HG03060 (cell line): ENCODE measurements at regions not wholly inside any gene's neighbourhood (a gene's known extent, or its start where the extent isn't known, plus 50 kb on each side); places are given as distances from the start of the nearest gene placed in this dataset.

Experiments used
- ATAC-seq: cut with Tn5 transposase; IDR thresholded peaks from one replicate; pipeline ENCODE4 v1.9.1; 2021; ENCODE audit warnings: low read depth, moderate number of reproducible peaks; ENCODE audit not compliant: unreplicated experiment

DNA sequence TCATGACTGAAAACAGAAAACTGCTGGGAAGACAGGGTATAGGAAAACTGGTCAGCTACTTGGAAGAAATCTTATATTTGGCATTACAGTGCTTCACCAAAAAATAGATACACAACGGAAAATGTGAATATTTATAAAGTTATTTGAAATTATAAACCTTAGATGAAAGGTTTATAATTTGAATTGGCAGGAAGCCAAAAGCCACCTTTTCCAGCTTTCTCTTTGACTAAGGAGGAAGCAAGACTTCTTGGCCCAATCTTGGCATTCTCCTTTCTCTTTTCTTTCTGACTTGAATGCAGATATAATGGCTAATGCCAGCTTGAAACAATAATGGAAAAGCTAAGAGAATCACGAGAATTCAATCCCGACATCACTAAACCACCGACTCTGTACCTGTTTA is 196.5 kb upstream of the PIK3C3 start:
- ATAC-seq: no peak

DNA sequence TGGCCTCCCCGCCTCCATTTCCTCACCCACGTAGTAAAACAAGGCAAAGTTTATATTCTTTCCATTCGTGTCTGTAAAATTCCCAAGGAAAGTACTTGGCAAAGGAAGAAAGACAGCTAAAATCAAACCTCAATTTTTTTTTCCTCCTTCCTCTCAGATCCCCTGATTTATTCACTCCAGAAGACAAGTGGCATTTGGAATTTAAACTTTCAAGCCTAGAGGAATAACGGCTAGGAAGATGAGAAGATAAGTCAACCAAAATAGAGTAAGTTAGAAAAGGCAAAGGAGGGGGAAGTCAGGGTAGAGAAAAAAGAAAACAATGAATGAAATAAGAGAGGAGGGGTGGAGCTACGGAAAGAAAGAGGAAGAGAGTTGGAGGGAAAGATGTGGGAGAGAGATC is 198.9 kb upstream of the PIK3C3 start:
- no peak for ATAC-seq

DNA sequence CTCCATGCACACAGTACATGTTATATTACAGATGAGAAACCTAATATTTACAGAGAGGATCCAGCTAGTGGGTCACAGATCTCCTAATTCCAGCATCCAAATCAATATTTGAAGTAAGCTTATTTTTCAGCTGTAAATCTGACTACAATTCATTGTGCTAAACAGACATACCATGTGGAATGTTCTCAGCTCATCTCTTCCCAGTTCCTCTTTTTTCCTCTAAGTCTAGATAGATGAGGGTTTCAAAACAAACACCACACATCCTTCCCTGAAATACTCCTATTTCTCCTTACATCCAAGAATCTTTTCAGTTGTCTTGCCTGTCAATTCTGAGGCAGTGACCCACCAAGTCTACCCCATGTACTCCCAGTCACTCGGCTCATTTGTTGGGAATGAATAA is 200.7 kb upstream of the PIK3C3 start:
- no peak for ATAC-seq

DNA sequence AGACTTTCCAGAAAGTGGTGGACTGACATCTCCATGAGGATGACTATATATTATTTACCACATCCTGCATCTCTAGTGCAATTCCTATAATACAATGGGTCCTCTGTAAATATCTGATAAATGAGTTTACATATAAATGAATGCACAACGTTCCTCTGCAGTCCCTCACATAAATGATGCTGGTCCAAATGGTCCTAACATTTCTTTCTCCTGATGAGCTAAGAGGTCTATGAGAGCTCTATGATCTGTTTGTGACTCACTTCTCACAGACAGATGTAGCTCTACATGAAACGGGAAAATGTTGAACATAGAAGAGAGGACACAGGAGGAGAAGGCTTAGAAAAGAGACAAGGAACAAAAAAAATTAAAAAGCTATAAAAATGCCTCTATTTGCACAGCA is 201.2 kb upstream of the PIK3C3 start:
- ATAC-seq: no peak

DNA sequence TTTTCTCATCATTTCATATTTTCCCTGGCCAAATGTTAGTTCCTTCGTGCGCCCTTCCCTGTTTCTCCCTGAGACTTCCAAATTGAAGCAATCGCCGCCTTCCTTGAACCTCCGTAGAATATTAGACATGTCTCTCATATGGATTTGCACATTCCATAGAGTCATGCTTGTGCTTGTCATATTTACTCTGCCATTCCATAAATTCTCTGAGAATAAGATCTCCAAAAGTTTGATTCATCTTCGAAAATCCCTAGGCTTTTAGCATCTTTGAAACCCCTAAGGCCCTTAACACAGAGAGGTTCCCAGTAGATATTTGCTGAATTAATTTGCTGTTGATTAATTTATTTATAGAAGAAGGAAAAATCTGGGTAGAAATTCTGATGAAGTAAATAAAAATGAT is 202.2 kb upstream of the PIK3C3 start:
- no peak for ATAC-seq

DNA sequence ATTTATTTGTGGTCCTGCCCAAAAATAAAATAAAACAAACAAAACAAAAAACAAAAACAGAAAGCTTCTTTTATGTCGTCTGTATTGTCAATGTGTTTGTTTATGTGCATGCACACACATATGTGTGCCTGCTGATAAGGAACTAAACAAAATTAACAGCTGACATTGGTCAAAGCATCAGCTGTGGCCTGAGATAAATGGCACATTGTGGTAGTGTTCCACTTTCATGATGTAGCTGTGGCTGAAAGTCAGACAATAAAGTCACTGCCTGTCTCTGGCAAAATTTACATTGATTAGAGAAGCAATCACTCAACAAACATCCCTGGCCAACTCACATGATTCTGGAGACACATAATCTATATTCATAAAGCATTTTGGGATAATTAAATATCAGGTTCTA is 203.4 kb upstream of the PIK3C3 start:
- no peak for ATAC-seq

DNA sequence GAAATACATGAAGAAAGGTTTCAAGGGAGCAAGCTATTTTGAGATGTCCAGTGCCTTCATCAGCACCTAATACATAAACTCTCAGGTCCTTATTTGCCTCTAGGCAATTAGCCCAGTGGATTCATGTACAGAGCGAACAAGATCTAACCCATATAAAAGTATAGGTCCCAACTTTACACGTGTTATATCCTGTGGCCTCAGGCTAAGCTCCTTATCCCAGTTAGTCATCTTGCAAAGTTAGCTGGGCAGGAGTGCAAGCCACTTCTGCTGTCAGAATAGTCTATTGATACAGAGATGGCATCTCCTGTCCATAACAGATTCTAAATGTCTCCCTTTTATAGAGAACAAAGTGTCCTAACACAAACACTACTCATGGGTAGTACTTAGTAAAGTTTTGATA is 203.9 kb upstream of the PIK3C3 start:
- ATAC-seq: no peak

DNA sequence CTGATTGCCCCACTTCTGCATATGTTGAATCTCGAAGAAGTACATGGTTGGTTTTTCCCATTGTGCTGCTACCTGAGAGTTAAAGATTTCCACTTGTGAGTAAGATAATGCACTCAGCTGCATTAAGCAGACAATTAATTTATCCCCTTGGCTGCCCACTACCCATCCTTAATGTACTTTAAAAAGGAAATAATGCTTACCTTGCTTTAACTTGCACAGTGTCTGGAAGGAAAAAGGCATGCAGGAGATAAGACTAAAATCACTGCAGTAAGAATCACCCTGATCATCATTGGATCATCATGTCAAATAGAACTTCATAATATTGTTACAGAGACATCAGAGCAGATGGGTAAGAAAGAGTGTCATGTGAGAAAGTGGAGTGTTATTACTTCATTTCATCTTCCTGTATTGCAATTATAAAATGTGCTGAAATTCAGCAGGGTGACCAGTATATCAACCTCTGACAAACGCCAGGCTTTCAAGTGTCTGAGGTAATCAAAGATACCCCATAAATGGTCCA is 207.3 kb upstream of the PIK3C3 start:
- ATAC-seq: no peak

DNA sequence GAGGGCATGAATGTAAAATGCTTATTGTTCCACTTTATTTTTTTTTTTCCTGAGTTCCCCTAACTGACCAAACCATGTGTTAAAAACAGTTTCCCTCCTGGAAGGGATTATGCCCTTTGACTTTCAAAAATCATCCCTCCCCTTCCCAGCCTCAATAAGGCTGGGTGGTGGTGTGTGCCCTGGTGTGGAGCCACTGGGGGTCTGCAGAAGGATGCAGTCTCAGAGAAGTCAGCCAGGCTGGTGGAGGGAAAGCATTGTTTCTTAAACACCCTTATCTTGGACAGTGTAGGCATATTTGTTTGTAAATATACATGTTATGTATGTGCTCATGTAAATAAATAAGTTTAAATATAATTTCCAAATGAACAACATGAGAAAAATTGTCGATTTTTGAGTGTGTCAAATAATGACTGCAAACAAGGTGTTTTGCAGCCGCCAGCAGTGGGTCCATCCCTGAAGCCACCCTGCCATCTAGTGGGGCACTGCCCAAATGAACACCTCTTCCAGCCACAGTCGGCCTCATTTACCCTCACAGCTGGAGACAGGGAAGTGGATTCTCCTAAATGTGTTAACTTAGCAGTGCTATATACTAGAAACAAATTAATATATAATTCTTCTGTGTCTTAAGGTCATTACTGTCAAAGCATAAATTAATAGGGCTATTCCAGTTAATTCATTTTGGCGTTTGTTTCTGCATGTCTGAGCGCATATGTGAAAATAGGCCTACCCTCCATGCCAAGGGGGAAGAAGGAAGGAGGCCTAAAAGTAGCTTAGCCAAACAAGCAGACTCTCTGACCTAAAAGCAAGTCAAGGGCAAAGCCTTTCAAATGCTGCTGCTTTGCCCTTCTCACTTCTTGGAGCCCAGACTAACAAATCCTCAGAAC is 209.6 kb upstream of the PIK3C3 start:
- ATAC-seq: no peak

DNA sequence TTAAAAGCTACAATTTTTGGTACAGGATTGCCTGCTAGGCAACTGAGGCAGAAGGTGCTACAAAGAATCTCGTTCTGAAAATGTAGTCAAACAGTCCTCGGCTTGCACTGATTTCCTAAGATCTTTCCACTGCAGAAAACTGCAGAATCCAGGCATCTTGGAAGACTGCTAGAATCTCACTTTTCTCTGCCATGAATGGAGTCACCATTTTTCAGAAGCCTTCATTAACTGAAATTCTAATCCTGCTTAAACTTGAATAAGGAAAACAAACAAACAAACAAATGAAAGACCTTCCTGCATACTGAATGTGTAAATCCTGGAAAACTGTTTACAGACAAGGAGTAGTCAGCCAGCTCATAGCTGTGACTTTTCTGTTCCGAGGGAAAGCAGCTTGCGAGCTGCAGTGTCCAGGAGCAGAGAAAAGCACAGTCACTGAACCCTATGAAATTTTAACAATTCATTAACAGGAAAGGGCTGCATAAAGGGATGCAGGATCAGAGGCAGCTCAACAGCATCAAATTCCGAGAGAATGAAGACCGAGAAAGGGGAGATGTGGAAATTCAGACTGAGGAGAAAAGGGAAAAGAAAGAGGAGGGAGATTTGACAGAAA is 210.5 kb upstream of the PIK3C3 start:
- no peak for ATAC-seq

DNA sequence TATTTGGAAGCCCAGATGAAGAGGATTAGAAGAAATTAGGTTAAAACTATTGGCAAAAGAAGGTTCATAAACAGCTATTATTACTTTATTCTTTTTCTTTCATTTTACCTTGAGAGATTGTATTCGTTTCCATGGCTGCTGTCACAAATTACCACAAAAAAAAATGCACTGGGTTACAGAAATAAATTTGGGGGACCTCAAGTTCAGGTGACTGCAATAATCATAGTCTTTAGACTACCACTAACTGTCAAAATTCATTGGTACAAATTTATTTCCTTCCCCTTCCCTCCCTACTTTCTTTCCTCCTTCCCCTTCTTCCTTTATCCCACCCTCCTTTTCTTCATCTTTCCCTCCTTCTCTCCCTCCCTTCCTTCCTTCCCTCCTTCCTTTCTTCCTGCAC is 217.8 kb upstream of the PIK3C3 start:
- ATAC-seq: no peak

DNA sequence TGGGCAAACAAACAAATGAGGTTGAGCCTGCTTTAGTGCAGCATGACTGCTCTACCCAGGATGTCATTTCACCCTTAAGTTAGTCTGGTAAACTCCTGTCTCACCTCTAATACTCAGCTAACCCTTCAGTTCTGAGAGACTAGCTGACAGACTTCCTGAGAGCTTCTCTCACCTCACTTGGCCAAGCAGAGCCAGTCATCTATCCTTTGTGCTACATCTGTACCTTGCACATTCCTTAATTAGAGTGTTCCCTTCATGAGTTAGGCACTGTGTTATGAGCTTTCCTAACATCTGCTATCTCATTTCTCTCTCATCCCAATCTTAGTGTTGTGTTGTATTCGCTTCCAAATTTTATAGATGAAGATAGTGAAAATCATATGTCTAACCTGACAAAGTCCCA is 220.1 kb upstream of the PIK3C3 start:
- no peak for ATAC-seq

DNA sequence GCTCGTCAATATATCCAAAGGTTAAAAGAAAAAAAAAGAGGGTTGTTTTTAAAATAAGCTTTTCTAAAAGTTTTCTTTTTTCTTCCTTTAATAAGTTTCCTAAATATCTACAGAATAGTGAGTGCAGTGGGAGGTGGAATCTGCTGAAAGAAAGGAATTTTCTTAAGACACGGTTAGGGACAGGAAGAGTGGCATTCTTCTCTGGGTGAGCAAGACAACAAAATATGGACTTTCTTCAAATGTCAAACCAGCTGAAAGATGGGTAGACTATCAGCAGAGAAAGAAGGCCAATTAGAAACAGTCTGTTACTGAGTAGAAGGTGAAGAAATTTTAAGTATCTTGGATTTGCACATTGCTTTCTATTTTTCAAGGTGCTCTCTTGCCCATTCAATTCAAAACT is 222.7 kb upstream of the PIK3C3 start:
- no peak for ATAC-seq

DNA sequence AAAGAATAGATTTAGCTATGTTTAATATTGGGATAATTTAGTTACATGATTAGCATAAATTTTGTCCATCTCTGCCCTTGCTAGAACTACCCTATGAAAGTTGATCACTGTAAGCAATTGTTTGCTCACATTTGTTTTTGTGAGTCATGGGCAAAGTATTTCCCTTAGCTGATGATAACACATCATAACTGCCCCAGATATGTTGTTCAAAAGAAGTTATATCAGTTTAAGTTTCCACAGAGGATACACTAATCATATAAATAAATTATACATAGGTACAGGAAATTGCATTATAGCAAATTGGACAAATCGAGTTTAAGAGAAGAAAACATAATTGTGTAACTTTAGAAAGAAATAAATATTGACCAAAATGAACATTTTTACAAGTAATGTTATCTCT is 223.2 kb upstream of the PIK3C3 start:
- no peak for ATAC-seq

DNA sequence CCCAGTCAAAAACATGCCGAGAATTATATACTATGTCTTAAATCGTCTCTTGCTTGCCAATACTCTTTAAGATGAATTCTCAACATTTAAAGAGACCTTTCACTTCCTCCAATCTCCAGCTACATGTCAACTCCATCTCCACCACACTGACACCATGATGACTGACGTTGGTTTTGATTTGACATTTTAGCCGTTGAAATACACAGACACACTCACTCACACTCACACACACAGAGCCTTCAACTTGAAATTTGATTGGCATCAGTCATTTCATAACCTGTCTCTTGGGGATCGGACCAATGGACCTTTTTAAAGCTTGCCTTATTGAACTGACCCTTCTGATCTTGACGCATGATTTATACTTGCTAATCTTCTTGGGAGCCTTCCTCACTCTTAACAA is 230.8 kb upstream of the PIK3C3 start:
- no peak for ATAC-seq

DNA sequence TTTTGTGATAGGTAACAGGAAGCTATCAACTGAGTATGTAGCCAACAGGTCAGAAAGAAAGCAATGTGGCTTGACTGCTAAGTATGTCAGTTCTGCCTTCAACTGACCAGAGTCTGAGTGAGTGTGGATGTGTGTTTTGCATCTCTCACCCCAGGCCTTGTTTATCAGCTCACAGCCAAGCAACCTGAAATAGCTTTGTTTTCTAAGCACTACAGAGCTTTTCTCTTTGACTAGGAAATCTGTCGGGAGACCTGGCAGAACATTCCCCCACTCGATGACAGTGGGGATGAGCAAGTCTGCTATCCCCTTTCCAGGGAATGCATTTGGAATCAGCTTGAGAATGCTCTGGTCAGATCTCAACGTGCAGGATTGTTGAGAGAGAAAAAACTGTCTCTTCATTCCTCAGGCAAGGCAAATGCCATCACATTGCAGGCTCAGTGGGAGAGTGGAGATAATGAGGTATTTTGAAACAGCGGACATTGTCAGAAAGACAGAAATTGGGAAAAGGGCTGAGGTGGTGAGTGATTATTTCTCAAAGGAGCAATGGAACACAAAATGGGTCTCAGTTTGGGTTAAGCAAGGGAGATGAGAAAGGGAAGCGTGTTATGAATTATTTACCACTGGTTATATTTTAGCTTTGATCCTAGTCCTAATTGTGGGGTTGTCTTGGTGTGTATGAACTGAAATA is 233.8 kb upstream of the PIK3C3 start:
- no peak for ATAC-seq

DNA sequence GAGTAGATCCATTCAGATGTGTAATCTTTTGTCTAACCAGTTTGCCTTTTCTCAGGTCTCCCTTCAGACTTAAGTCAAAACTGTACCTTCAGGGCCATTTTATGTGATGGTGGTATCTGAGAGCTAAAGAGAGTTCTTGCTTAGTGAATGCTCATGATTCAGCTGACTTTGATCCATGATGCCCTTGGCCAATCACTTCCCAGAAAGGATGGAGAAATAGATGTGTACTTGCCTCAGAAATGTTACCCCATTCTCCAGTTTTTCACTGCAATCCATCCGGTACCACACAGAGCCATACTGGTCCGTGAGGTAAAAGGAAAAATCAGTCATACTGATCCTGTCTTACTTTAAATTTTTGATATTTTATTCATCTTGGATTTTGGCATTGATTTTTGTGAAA is 234.8 kb upstream of the PIK3C3 start:
- ATAC-seq: no peak

DNA sequence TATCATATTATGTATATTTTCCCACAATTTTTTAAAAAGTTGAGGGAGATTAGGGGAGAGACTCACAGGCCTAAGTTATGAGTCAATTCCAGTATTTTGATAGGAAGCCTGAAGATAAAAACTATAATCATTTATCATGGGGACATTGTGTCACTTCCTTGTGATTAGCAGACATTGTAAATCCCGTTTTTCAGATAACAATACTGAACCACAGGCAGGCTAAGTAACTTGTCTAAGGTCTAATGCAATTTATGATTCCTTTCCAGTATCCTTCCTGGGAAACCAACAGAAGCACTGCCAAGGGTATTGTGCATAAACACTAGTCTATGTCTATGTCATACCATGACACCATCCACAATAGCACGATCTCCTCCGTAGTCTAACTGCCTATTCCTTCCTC is 235.2 kb upstream of the PIK3C3 start:
- no peak for ATAC-seq

DNA sequence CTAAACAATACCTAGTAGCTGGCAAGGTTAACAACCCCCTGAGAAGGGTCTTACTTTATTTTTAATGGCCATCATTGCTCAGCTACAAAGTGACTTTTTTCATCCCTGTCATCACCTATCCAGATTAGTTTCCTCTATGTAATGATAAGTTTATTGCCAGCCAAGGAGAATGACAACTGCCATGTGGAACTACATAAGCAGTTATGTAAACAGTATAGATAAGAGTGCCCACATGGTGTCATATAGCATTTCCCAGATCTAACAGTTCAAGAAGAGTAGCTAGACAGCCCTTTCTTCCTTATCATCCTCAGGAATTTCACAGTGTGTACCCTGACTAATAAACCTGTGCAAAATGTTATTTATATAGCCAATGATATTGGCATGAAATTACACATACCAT is 240.2 kb upstream of the PIK3C3 start:
- ATAC-seq: no peak

DNA sequence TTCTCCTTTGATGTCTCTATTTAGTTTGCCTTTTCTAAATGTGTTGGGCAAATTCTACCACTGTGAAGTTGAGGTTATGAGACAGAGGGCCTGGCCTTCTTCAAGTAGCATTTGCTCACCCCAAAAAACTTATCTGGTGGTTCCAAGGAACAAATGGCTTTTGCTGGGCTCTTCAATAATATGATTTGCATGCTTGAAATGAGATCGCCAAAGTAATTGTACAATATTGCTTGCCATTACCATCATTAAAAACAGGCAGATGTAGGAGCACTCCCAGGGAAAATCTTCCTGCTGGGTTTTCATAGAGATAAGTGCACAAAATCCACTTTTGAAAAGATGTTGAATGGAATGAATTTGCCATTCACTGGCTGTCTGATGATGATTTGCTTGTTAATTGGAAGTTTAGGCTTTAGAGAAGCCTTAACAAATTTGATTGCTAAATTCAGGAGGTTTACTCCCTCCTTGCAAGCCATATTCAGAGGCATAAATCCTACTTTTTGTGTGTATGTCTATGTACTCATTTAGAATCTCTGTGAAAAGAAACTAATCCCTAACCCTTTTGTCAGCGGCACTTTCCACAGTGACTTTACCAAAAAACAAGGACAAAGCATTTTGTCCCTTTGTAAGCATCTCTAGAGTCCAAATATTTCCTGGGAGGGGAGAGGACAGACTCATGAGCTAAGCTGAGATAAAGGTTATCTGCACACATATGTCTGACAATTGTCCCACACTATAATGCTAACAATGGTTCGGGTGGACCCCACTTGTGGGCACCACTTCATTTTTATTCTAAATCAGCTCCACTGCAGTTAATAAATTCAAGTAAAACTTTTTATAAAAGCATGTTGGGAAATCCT is 240.8 kb upstream of the PIK3C3 start:
- no peak for ATAC-seq

DNA sequence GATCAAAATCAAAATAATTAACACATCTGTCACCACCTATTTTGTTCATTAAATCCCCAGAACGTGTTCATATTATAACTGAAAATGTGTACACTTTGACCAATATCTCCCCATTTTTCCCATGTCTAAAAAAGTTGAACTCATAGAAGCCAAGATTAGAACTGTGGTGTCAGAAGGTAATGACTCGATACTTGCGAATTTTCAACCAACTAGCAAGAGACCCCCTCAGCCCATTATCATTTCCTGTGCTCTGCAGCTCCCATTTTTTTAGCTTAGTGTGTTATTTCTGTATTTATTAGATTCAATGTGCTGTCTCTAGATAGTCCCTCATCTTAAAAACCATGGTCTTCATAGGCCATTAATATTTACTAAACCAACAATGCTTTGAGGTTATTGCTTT is 248.7 kb upstream of the PIK3C3 start:
- no peak for ATAC-seq
